Body of pancreas (tissue), 4 donors: ENCODE measurements at regions not wholly inside any gene's neighbourhood (a gene's known extent, or its start where the extent isn't known, plus 50 kb on each side); places are given as distances from the start of the nearest gene placed in this dataset.

Experiments used
- CTCF ChIP-seq, 7 experiments: fragments of 450-650 bp in 4 of 7; fragments of 200-600 bp in 3 of 7; sonication (generic) in 3 of 7; IDR thresholded peaks; one replicate each; pipeline ENCODE4 v1.5.1; 2016 to 2019; ENCODE audit warnings: antibody characterized with exemption in 7 of 7
- POLR2A ChIP-seq, 3 donors: fragments of 450-650 bp; IDR thresholded peaks; one replicate each; pipeline ENCODE4 v1.6.1; 2016; ENCODE audit warnings: antibody characterized with exemption in 3 of 3, mild to moderate bottlenecking in 2 of 3

GRCh38 chr6:40705354-40705753 lies 118.2 kb upstream of the LRFN2 start:
- TF ChIP-seq POLR2A (IDR thresholded peaks at IDR 0.05) (no peak), CTCF (IDR thresholded peaks at IDR 0.05) (no peak)
